Astrocyte (in vitro differentiated cells and primary cell): ENCODE measurements at regions not wholly inside any gene's neighbourhood (a gene's known extent, or its start where the extent isn't known, plus 50 kb on each side); places are given as distances from the start of the nearest gene placed in this dataset.

Experiments
- CTCF ChIP-seq: IDR thresholded peaks from 2 replicates; pipeline ENCODE4 v1.5.1; 2011; ENCODE audit warnings: low read depth, mild to moderate bottlenecking, inconsistent platforms, low read length, moderate library complexity; ENCODE audit not compliant: insufficient read depth
- EZH2 ChIP-seq: IDR thresholded peaks from 2 replicates; pipeline ENCODE4 v1.6.1; 2012; ENCODE audit warnings: mild to moderate bottlenecking, low read length, inconsistent platforms; ENCODE audit not compliant: insufficient read depth

- TF ChIP-seq CTCF = no peak
- TF ChIP-seq EZH2 = no peak
These were observed 1393.6 kb downstream of the SI start for GRCh38 chr3:163684651-163685050.
